ENCODE measurements at regions not wholly inside any gene's neighbourhood (a gene's known extent, or its start where the extent isn't known, plus 50 kb on each side); places are given as distances from the start of the nearest gene placed in this dataset.
A peak's percentile ranks its signal among the peaks of the same experiment; 100 is the strongest.

DNA sequence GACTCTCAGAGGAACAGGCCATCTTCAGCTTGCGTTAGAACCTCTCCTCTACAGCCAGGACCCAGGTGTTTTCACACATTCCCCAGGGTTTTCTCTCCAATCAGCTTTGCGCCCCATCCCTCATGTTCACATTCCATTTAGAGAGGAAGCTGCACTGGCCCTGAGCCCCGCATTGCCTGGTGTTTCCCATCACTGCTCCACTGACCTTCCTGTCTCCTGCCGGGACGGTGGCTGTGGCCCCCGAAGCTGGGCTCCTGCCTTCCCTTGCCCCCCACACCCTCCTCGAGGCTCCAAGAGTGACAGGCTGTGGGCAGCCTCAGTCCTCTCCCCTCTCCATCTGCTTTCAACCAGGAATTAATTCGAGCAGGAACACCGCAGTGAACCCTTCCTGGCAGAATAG lies 357.3 kb downstream of the THBS2 start:
- no peak for DNase-seq

DNA sequence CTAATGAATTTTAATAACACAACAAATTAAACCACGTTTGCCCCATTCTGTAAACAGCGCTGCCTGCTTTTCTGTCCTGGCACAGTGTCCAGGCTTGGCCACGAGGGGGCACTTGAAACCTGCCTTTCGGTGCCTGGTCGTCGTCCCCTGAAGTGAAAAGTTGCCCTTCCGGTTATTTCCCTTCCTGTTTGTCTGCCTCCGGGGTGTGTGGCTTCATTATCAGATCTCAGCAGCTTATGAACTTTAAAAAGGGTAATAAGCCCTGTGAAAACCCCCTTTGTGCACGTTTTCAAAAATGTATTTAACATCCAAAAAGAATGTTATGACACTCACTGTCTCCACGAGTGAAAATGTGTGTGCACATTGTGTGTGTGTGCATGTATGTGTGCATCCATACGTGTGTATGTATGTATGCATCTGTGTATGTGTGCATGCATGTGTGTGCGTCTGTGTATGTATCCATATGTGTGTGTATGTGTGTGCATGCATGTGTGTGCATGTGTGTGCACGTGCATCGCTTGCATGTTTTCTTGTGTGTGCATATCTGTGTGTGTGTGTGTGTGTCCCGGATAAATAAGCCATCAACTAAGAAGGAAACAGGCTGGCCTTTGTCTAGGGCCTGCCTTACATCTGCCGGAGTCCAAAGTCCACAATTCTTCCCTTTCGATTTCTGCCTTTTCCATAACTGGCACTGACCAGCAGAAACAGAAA lies 358.4 kb downstream of the THBS2 start:
- DNase-seq: peak; percentile 62

DNA sequence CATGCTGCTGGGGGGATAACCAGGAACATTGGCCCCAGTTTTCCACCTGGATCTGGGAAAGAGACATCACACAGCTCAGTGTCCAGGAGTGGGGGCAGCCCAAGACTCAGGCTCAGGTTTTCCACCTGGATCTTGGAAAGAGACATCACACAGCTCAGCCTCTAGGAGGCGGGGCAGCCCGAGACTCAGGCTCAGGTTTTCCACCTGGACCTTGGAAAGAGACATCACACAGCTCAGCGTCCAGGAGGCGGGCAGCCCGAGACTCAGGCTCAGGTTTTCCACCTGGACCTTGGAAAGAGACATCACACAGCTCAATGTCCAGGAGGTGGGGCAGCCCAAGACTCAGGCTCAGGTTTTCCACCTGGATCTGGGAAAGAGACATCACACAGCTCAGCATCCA lies 361.6 kb downstream of the THBS2 start:
- no peak for DNase-seq

DNA sequence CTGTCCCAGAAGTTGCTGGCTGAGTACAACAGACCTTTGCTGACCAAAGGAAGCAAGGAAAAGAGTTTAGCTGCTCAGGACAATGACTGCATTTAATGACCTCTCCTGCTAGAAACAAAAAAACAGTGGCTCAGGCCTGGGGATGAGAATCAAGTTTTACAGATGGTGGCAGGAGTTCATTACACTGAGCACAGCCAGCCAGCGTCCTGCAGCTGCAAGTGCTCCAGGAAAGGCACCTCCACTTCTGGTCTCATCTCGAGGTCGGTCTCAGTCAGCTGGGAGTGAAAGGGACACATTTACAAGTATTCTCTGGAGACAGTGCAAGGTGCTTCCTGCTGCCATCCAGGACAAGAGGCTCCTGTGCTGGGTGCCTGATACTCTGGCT lies 362.7 kb downstream of the THBS2 start:
- no peak for DNase-seq

DNA sequence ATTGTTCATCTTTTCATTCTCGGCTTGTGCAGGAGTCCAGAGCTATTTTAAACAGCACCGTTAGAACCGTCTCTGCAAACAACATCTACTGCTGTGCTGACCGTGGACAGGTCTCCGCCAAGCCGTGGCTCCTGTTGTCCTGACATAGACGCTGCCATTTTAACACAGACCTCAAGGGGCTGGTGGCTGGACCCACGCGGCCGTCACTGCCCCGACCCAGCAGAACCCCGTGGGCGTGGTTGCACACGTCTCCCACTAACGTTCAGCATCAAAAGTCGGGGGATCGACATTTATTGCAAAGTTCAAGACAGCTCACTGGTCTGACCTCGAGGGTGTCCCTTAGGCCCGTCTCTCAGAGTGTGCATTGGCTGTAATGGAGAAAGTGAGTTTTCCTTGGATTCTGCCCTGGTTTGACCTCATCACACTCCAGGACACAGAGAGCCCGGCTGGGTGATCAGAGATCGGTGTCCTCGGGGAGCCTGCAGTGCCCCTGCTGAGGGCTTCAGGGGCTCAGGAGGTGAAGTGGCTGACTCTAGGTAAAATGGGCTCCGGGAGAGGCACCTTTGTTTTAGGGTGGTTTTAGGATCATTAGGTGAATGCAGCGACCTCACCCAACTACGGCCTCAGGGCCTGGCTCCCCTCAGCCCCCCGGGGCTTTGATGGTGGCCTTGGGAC lies 363.2 kb downstream of the THBS2 start:
- DNase-seq: no peak

DNA sequence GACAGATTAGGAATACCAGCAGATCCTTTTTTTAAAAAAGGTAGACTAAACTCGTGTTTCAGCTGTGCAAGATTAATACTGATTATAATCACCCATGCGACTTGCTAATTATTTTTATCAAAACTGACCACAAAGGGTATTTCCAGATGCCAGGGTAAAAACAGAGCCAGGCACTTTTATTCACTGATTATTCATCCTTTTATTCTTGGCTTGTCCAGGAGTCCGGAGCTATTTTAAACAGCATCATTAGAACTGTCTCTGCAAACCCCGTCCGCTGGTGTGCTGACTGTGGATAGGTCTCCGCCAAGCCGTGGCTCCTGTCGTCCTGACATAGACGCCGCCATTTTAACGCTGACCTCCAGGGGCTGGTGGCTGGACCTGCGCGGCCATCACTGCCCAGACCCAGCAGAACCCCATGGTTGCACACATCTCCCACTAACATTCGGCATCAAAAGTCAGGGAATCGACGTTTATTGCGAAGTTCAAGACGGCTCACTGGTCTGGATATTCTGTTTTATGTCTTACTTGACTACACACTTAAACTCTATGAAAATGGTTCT lies 364.8 kb downstream of the THBS2 start:
- DNase-seq: no peak

DNA sequence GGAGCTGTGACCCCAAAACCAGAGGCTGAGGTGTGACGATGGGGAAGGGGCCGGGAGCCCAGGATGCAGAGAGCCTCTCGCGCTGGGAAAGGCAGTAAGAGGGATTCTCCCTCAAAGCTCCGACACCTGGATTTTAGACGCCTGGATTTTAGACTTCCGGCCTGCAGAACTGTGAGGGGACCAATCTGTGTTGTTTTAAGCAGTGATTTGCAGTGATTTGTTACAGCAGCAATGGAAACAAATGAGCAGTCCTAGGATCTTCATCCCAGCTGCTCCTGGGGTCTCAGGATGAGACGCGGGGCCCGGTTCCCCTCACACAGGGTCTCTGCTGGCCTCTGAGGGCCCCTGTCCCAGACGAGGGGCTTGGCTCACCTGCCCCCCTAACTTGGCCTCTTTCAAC lies 365.5 kb downstream of the THBS2 start:
- DNase-seq: no peak

DNA sequence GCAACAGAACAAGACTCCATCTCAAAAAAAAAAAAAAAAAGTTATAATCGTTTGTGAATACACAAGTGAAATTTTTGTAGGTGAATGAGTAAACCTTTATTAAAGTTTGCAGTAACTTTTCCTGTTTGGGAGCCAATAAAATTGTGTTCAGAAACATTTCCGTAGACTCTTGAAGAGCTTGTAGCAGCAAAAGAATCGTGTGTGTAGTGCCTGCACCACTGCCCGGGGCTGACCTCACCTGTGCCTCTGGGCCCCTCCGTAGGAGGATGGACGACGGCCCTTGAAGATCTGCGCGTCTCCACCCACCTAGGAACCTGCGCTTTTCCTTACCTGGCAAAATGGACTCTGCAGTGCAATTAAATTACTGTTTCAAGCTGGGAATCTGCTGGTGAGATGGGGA lies 366.0 kb downstream of the THBS2 start:
- DNase-seq: no peak

DNA sequence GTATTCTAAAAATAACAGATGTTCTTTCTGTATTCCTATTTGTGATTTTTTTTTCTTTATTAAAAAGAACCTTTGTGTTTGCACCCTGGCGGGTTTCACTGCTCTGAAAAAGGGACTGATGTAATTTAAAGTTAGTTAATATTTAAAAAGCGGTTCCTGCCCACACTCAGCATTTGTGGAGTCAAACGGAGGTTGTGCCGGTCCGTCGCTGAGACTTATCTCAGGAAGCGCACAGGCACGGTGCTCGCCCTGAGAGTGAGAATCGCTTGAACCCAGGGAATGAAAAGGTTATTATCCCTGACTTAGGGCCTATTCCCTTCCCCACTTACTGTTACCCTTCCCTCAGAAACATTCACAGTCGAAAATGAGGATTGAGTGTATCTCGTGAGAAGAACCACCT lies 366.7 kb downstream of the THBS2 start:
- DNase-seq: no peak

DNA sequence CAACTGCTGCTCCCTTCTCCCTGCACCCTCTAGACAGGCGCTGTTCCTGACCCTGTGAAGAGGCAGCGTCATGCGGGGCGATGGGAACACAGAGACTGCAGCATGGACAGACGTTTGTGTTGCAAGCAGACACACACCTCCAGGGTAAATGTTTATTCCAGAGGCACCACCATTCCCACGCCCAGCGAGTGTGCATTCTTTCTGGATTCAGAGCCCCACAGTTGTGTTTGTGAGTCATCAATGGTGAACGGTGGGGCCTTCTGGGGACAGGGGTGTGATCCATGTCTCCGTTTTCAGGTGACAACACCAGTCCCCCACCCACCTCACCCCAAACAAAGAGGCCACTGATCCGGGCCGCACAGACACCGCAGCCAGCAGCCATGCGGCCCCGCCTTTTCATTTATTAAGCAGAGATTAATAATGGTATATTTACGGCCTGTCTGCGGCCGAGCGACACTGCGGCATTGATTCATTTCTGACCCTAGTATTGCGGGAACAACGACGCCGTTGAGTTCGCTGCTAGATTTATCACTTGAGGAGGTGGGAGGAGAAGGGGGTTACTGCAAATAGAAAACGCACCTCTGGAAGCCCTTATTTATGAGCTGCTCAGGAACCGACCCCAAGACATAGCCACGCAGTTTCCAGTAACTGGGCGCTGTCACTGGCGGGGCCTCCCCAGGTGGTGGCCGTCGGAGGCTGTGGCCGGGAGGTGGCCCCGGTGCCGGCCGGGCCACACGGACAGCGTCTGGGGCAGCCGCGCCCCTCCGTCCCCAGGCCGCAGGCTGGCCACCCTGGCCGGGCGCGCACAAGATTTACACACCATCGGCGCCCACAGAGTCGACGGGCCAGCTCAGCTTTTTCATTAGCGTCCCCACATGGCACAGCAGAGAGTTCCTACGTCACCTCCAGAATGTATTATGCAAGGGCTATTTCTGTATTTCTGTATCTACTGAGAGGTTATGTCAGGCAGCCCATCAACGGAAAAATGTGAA lies 367.6 kb downstream of the THBS2 start:
- DNase-seq: no peak

DNA sequence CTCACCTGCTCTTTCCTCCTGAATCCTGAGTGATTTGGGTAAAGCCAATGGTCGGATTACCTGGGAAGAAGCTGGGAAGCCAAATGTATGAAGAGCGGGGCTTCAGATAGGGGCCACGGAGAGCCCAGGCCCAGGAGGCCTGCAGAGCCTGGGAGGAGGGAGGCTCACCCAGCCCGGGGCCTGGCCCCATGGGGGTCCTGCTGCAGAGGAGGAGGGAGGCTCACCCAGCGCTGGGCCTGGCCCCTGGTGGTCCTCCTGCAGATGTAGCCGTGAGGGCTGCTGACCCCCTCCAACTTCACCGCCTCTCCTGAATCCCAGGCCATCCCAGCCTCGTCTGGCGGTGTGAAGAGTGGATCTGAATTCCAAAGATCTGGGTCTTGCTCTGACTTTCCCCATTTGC lies 368.4 kb downstream of the THBS2 start:
- no peak for DNase-seq

DNA sequence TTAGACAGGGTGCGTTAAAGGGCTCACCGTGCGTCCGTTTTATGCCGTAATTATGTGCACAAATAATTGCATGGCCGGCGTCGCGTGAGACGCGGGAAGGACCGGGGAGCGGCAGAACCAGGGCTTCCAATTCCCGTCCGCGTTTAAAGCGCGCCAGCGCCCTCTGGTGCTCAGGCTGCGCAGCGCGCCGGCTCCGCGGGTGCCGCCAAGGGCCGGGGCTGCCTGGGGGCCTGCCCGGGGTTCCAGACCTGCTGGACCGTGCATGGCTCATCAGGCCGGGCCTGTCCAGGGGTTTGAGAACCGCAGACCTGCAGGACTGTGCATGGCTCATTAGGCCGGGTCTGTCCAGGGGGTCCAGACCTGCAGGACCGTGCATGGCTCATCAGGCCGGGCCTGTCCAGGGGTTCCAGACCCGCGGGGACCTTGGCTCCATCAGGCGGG lies 369.0 kb downstream of the THBS2 start:
- peak; percentile 57 for DNase-seq

DNA sequence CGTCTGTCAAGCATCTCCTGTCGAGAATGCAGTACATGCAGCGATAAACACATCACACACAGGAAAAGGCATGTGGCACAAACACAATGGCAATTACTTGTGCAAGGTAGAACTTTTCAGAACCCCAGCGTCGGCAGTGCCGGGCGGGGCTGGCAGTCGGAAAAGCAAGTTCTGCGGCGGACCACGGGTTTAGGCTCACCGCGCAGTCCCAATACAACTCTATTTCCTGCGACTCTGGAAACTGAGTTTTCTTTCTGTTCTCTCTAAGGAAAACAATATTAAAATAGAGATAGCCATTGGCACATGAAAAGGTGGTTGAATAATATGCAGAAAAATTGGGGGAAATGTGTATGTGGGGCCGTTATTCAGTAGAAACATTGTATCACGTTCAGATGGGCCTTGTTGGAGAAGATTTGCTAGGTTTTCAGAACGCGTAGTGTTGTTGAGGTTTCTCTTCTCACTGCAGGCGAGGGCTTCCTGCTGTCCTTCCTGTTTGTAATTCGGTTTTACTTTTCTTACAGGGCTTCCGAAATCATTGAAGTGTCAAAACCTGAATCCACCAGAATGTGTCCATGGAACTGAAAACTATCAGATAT lies 369.5 kb downstream of the THBS2 start:
- no peak for DNase-seq

DNA sequence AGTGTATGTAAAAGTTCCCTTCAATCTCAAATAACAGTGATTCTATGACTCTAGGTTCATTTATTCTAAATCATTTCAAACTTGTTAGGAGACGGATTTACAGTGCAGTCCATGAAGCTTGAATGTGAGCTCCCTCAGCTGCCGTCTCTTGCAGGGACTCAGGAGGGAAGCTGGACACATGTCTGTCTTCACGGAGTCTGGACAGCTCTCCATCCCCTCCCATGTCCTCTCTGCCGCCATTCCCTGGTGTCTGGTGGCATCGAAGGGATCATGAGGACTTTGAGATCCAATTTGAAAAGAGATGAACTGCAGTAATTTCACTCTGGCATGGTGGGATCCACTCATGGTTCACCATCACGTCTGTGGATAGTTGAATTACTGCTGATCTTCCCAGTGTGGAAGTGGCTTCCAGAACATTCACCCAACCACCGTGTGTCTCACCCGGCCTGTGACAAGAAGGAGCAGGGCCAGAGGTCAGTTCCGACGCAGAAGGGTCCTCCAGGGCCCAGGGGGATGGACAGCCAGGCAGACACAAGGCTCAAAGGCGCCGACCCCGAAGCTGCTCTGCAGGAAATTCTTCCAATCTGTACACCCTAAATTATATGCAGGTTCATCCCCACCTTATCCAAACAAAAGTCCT lies 370.1 kb downstream of the THBS2 start:
- no peak for DNase-seq

DNA sequence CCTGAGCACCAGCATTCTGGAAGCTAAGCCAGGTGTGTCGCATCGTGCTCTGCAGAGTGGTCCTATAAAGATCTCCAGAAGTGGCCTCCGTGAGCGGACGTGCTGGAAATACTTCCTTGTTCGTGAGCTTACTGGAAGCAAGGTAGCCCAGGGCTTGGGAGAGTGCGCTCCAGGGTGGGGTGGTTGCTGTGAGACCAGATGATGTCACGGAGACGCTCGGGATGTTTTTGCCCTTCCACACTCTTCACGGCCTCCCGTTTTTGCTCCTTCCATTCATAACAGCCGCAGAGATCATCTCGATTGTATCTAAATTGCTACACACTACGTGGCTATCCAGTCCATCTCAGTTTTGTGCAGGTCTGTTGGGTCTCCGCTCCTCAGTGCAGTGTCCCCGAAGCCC lies 373.4 kb downstream of the THBS2 start:
- DNase-seq: no peak

DNA sequence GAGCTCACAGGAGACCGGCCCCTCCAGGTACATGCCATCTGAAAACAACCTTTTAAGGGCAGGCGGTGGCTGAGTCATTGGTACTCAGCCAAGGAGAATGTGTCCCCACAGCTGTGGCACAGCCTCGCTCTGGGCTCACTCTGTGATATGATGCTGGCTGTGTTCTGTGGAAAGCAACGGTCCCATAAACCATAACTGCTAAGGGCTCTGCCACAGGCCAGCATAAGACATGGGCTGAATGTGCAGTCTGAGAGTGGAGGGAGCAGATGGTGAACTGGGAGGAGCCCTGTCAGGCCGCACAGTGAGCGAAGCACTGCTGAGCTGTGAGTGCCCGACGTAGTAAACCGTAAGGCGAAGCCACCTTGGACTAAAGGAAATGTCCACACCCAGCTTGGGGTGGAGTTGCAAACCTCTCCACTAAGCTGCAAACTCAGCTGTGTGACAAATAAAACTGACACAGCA lies 375.8 kb downstream of the THBS2 start:
- peak; percentile 40 for DNase-seq

DNA sequence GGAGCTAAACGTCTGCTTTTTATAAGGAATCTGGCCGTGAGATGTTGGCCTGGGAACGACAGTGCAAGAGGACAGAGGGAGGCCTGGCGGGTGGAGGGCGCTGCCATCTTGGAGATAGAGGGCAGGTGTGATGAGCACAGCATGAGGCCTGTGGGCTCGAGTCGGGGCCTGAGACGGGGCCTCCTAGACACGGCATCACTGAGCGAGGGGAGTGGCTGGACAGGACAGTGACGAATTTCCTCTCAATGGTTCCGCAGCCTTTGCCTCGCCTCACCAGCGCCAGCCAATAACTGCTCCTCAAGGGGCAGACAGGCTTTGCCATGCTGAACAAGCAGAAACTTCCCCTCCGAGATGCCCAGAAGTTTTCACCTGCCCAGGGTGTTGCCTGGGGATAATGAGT lies 376.7 kb downstream of the THBS2 start:
- no peak for DNase-seq

DNA sequence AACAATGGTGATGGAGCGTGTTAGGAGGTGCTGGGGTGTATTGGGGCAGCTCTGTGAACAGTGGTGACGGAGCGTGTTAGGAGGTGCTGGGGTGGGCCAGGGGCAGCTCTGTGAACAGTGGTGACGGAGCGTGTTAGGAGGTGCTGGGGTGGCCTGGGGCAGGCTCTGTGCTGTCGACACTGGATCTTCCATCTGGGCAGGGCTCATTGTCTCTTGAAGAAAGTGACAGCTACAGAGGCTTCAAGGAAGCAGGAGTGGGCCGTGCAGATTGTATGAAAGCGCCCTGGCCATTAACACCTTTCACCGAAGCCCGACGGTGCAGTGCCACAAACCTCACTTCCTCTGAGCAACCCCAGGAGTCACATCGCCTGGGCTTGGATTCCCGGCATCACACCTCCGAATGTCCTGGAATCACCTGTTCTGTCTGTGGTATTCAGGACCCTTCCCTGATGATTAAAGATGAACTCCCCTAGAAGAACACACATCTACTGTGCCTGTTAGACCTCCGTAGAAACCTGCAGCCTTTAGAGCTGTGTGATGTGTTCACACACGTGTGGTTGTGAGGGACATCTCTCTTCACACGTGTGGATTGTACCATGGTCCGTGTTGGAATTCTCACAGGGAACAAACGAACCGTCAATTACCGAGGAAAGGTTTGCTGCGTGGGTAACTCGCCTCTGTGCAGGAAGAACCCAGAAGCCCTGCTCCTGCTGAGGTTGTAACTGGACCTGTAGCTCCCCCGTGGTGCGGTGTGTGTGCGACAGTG lies 377.7 kb downstream of the THBS2 start:
- DNase-seq: no peak

DNA sequence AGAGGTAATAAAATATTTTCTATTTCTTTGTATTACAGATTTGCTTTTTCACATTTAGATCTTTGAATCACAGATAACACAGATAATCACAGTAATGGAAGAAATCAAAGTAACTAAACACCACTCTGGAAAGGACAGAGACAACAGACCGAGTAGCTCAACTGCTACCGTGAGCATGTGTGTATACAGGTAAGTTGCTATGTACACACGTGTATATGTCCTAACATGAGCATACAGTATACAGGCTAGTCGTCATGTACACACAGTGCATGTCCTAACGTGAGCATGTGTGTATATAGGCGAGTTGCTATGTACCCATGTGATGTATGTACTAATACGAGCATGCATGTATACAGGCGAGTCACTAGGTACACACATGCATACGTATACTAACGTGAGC lies 379.0 kb downstream of the THBS2 start:
- no peak for DNase-seq

DNA sequence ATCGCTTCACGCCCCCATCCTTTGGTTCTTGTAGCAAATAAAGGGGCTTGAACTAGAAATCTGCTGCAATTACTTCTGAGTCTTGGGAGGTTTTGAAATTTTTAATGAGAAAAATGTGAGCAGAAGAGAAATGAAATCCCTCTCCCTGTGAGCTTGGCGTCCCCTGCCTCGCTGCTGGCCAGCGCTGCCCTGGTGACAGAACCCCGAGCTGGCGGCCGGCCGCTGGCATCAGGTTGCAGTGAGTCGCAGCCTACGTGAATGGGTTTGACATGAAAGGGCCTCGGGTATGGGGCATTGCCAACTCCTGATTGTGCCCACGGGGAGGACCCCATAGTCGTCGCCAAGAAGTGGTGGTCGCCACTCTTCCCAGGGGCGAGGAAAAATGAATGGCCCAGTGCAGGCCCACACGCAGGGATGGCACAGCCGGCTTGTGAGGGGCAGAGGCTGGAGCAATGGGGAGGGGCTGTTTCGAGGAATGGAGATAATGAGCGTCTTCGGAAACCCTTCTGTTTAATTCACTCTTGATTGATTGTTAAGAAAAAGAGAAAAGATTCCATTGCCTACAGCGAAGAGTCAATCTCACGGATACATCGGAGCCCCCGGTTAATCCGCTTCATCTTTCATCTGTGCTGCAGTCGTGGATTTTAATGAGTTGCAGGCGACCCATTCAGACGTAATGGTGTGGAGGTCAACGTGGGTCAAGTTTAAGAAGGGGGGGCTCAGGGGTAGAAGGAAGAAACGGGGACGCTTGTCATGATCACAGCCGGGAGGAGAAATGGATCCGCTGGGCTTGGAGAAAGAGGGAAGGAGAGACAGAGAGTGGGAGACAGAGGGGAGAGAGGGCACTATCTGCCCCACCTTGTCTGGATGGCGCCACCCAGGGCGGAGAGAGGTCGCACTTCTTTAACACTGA lies 380.1 kb downstream of the THBS2 start:
- no peak for DNase-seq

Measured in CD4-positive, alpha-beta T cell treated with Interleukin-15 for 1 hour (primary cell).